Activated CD4-positive, CD25-positive, alpha-beta regulatory T cell treated with anti-CD3 and anti-CD28 coated beads, Interleukin-2, amount 50 U/mL, for 24 hours (primary cell): ENCODE measurements at regions not wholly inside any gene's neighbourhood (a gene's known extent, or its start where the extent isn't known, plus 50 kb on each side); places are given as distances from the start of the nearest gene placed in this dataset.

Source experiments
- ATAC-seq, 2 donors: fragments of 150-1000 bp; cut with Tn5 transposase; one replicate each; pipeline ENCODE4 v1.10.0; 2021; ENCODE audit warnings: mild to moderate bottlenecking in 1 of 2, moderate library complexity in 1 of 2

DNA sequence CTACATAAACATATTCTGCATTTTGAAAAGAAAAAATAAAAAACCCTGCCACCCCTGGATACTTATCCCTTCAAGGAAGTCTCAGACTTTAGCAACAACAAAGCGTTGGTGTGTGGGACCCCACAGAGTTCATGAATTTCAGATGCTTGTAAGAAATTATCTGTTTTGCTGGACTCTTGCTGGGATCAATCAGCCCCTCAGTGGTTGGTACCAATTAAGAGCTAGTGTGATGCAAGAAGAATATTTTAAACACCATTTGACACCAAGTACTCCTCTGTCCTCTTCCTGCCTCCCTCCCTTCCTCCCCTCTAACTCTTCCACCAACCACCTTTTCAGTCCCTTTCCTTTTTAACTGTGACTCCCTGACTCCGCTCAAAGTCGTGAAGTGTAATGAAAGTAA lies 51.5 kb downstream of the SST start:
- no peak for ATAC-seq

DNA sequence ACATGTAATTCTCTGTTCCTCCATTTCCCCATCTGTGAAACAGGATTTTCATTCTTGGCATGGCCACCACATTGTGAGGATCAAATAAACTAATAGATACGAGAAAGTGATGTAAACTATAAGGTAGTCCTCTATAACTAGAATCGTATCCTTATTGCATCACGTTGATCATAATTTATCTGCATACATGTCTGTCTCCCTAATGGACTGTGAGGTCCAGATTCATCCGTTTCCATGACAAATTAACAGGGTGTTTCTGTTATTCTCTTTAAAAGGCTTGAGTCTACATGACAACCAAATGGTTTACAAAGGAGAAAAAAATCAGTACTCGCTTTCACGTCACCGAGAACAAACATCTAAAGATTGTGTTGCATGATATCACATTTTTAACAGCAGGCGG lies 53.0 kb downstream of the SST start:
- ATAC-seq = no peak

DNA sequence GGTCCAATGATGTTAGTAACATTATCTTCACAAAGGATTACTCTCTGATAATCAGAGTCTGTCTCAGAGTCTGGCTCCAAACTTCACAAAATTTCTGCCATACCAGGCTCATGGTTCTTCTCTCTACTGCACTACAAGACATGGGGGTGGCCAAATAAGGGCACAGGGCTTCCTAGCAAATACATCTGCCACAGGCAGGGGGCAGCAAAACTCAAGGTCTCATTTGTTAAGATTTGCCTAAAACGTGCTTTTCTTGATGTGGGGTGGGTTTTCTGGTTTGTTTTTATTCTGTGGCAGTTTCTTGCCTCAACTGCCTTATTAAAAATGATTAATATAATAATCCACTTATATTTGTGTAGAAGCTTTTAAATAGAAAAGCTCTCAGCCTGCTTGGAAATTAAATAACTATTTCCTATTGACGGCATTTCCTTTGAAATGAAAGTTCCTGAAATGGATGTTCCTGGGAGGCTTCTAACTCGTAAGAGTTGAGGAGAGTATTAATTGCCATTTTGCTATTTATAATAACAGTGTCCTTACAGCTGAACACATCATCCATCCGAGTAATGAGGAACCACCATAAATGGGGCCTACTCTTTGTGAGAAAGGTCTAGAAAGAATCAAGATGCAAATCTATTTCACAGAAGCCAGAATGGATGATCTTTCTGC lies 53.8 kb downstream of the SST start:
- peak in 1 of 2 donors; percentile 56 for ATAC-seq

DNA sequence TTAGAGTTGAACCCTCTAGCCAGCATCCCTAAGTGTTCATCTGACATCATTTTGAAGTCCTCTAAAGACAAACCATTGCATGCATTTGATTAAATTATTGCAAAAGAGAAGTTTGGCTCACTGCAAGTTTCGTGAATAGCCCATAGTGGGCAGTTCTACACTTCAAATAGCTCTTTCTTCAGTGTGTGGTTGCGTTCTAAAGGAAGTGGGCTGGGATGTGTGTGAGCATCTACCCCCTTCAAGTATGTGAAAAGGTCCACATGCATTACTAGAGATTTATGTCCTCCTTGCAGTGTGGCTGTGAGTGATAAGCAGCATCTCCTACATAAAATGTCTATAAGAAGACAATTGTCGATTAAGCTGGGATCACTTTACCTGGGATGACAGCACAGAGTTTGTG lies 54.6 kb downstream of the SST start:
- no peak for ATAC-seq

DNA sequence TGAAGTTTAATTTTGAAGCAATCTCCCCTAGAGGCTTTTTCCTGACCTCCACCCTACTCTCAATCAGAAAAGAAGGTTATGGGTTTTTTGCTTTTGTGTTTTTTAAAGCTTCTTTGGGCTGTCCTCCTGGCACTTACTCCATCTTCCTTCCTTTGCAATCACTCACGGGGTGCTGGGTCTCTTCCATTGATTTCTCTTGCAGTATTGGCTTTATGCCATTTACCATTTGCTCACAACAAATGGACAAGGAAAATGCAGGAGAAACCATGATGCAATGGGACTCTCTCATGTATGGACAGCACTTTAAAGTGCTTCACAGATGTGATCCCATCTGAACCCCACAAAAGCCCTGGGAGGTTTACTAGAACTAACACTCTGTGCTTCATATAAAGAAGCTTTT lies 57.5 kb downstream of the SST start:
- no peak for ATAC-seq

DNA sequence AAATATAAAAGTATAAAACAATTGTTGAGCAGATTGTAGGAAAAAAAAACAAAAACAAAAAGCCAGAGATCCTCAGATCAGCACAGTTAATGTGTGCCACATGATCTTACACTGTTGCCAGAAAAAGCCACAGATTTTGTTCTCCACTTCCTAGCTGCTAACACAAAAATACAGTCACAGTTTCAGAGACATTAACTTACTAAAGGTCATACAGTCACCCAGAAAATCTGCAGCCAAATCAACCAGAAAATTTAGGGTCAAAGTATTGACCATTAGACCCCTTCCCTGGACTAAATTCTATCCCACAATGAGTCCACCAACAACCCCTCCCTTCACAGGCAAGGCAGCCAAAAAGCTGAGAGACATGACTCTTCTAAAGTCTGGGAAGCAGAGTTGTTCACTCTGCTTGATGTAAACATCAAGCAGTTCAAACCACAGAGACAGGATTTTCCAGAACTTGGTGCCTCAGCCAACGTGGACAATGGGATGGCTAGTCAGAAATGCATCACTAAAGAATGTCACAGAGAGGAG lies 59.1 kb downstream of the SST start:
- no peak for ATAC-seq

DNA sequence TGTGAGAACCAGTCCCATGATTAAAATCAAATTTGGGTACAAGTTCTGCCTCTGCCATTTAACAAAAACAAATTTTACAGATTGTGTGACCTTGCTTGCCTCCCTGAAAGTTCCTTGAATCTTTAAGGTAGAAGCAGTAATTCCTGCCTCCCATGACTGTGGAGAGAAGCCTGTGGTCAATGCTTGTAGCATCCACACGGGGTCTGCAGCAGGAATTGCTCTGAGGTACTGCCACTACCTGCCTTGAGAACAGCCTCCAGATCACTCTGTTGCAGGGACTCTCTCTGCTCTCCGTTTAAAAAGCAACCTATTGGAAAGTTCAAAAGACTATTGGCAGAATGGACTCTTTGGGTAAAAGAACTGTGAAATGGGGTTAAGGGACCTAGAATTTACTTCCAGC lies 75.9 kb downstream of the SST start:
- no peak for ATAC-seq

DNA sequence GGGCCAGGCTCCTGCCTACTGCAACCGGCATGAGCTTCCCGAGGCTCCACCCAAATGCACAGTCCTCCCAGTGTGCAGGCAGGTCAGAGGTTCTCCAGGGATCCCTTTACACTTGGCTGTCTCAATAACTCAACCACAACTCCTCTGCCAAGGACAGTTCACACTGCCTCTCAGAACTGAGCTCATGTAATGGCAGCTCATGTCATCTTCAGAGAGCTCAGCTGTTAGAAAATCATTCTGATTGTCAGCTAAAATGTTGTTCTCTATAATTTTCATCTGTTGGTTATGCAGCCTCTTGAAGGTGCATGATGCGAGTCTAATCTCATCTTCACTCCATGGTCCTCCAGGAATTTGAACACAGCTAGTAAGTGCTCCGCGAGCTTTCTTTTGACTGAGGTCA lies 76.7 kb downstream of the SST start:
- no peak for ATAC-seq

DNA sequence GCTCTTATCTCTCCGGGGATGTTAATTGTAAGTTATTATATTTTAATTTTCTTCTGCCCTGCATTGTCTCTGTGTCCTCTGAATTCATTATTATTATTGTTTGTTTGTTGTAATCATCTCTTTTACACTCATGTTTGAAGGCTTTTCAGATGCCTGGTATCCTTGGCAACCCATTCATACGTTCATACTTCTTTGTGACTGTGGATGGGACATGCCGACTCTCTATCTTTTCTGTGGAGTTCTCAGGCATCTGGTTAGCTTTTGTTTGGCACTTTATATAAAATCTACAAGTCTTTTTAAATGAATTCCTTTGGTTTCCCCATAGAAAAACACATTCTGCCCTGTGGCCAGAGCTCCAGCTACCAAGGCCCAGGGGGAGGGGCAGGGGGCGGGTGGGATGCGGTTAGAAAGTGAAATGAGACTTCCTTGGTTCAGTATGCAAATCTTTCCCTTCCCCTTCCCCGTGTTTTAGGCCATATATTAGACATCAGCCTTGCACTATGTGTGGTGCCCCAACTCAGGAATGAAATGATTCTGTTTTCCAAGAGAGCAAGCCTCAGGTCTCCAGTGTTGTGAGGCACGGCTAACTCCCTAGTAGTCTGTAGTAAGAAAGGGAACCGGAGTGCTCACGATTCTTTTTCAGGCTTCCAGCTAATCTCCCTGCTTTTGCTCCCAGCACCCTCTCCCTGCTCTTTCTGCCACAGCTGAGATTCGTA lies 79.2 kb downstream of the SST start:
- no peak for ATAC-seq

DNA sequence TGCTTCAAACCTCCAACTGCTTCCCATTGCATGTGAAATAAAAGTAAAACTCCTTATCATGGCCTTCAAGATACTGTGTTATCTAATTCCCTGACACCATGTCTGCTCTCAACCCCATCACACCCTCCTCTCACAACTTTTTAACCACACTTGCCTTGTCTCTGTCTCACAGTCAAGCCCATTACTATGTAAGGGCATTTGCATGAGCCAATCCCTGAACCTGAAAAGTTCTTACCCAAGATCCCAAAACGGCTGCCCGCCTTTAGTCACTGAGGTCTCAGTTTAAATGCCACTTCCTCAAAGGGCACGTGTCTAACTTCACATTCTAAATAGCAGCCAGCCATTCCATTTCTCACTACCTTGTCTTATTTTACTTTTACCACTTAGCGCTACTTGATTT lies 83.1 kb downstream of the SST start:
- ATAC-seq = no peak

DNA sequence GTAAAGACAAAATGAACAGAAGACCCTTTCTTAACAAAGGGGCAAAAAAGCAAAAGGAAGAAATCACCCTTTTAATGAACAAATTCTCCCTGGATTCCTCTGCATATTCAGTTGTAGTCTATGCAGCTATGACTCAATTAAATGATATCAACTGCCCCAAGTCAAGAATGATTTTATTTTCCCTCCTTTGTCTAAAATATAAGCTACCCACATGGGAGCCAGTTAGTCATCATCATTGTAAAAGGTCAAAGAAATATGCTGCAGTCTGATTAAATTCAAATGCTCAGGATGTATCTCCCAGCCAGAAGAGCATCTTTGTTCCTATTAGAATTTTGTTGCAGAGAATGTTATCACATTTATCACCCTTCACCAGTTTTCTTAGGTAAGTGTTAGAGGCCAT lies 84.0 kb downstream of the SST start:
- no peak for ATAC-seq

DNA sequence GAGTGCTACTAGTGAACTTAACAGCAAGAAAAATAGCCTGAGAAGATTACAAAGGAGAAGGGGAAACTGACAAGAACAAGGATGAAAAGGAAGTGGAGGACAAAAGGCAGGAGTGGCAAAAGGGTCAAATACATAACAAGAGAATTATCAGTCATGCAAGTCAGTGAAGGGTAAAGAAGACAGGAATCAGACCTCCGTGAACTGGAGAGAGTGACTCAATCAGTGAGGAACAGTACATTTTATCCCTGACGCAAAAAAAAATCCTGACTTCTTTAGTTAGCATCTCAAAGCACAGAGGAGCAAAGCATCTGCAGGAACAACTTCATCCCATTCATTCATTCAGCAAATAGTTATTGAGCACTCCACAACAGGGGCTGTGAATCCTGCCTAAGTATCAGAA lies 97.8 kb downstream of the SST start:
- ATAC-seq = no peak

DNA sequence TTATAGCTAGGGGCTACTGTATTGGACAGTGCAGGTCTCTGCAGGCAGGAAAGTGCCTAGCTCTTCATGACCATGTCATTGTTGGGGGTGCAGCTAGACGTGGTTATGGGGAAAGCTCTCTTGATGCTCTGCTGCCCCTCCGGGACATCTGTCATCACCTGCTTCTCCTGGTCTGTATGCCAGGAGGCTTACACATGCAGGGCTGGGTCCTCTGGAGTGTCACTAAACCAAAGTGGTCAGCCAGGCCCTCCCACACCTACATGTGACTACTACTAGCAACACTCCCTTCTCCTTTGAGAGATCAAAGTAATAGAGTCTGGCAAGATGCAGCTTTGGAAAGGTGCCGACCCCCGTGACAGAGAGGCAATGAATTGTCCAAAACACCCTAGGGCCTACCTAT lies 98.5 kb downstream of the SST start:
- ATAC-seq = no peak

DNA sequence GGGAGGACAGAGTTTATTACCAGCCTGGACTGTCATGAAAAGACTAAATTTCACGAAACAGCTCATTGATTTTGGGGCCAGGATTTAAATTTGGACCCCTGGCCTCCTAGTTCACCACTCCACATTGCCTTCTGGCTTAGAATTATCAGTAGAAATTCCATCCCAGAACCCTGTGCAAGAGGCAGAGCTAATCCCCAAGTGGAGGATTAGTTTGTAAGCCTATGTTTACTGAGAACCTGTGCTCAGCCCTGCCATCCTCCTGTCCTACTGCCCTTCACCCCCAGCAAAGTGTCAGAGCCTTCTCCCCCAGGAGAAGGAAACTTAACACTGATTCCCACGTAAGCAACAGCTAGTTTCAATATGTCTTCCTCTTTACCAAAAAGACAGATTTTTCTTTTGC lies 99.4 kb downstream of the SST start:
- ATAC-seq = no peak

DNA sequence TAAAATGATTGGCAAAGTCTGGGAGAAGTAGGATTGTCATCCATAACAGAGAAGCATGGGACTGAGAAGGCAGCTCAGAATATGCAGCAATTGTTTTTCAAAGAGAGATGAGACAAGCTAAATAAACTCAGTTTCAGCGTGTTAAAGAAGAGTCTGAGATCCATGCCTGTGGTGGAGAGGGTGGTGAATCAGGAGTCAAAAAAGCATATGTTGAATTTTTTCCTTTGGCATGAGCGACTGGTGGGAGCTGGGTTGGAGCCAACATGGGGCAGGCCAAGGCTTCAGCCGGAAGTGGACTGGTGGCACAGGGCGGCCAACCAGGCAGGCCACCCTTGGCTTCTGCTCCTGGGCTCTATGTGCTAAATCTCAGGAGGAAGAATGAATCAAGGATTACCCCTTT lies 102.0 kb downstream of the SST start:
- ATAC-seq = no peak

DNA sequence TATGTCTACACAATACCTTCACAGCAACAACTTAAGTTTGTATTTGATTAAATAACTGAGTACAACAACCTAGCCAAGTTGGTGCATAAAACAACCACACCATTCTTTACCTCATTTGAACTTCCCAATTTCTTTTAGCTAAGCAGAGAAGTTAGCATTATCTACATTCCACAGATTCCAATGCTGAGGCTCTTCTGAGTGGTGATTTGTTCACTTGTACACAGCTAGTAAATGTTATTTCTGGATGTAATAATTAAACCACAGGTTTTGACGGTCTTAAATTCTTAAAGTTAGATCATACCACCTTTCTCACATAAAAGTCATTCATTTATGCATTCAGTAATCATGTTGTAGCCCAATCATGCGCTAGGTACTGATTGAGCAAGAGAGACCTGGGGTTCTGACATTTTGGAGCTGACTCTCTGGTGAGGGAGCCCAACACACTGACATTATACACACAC lies 102.5 kb downstream of the SST start:
- no peak for ATAC-seq

DNA sequence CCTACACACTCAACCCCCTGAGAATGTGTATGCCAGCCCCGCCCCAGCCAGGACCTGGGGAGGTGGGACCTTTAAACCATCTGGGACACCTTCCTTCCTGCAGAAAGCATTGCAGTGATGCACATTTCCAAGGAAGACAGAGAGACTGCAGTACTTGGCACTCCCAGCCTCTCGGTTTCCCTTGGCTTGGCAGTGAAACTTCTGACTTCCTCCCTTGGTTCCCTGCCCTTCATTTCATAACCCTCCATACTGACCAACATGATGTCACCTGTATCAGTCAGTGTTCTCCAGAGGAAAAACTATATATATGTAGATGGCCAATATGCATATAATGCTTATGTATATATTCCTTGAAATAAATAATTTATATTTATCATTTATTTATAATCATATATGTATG lies 103.2 kb downstream of the SST start:
- no peak for ATAC-seq

DNA sequence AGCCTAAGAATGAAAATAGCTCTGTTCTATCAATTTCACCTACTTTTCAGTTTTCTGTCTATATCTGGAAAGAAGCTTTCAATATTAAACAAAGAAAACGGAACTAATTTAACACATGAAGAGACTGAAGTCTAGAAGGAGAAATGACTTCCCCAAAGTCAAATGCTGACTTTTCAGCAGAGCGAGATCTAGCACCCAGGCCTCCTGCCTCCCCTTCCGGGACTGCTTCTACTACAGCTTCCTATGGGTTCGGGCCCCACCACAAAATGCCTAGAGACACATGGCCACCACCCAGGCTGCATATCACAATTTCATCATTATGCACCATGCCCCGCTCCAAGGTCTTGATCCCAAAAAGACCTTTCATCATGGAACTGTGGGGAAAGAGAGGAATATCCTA lies 104.5 kb downstream of the SST start:
- ATAC-seq = no peak

DNA sequence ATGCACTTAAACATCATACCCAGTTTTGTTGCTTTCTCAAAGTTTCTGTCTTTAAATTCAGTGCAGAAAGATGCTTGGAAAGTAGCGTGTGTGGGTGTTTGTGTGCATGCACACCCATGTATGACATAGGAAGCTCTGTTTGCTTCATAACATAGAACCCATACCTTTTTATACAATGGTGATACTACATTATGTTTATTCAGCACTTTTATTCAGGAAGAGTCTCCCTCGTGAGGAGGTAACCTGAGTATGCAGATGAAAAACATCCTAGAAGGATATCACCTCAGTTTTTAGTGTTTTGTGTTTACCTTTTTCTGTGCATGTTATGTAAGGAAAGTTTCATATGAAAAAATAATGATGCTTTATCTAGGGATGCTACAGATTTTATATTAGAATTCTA lies 111.2 kb downstream of the SST start:
- ATAC-seq = no peak

DNA sequence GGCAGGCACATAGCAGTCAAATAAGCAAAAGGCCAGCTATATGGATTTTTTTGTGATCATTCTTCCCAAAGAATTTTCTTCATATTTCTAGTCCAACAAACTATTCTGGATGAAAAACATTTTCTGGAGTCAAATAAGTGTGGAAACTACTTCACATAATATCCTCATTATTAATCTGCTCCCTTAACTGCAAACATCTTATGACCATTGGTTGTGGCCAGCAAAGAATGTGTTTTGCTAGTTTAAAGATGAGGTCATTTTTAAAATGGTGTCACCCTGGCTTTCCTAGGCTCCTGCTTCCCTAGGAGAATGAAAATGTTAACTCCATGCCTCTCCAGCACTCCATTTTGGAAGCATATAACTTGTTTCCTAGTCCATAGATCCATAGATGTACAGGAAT lies 118.8 kb downstream of the SST start:
- ATAC-seq = no peak

DNA sequence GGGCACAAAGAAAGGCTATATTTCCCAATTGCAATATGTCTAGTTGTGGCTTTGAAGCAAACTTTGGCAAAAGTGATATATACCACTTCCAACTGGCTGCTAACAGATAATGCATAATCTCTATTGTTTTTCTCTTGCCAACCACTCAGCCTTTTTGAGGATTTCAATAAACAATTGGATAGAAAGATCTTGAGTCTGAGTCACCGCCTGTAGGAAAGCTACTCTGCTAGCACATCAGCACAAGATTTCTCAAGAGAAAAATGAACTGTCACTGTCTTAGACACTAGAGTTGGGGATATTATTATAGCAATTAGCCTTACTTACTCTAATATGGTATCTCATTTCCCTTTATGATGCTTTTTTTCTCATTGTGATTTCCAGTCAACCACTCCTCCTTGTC lies 119.7 kb downstream of the SST start:
- ATAC-seq = no peak

DNA sequence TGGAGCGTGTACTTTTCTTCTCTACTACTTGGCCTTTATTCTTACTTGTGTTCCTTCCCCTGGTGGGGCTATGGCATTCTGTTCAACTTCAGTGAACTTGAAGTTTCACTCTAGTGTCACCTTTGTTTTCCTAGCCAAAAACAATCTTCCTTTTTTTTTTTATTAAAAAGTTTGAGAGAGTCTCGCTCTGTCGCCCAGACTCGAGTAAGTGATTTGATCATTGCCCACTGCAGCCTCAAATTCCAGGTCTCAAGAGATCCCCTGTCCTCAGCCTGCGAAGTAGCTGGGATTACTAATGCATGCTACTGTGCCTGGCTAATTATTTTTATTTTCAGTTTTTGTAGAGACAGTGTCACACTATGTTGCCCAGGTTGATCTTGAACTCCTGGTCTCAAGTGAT lies 124.8 kb downstream of the SST start:
- no peak for ATAC-seq

DNA sequence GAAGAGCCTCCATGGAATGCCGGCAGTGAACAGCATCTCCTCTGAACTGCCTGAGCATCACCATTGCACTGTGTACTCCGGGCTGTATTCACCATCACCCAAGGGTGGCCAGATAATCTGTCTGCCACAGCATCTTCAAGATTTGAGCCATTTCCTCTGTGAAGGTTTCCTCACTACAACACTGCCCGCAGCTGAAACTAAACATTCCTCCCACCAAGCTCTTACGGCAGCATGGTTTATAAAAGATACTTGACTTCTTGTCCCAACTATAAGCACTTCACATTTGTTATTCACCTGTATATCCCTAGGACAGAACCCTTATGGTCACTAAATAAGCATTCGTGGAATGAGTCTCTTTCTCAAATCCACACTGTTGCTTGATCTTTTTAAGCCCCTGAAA lies 125.9 kb downstream of the SST start:
- no peak for ATAC-seq

DNA sequence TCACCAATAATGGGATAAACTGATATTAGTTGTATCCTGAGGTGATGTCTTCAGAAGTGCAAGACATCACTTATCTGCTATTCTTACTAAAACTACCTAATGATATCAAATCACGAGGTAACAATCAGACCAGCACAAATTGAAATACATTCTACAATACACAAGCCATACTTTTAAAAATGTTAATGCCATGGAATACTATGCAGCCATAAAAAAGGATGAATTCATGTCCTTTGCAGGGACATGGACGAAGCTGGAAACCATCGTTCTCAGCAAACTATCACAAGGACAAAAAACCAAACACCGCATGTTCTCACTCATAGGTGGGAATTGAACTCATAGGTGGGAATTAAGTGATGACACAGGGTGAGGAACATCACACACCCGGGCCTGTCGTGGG lies 129.3 kb downstream of the SST start:
- no peak for ATAC-seq

DNA sequence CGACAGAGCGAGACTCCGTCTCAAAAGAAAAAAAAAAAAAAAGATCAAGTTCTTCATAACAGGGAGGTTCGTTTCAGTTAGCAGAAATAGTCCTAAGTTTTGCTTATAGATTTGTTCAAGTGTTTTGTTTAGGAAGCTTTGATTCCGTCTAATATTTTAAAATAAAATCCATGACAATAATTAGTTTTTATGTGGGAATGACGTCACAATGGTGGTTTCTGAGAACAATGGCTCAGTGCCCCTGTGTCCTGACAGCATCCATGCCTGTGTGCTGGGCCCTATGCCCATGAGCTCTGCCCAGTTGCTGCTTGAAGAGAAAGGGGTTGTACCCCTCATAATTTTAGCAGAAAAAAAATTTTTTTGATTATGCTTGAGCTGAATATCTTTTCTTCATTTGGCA lies 134.0 kb downstream of the SST start:
- no peak for ATAC-seq
